22Rv1 (cell line): ENCODE measurements at regions not wholly inside any gene's neighbourhood (a gene's known extent, or its start where the extent isn't known, plus 50 kb on each side); places are given as distances from the start of the nearest gene placed in this dataset.

Experiments
- CTCF ChIP-seq: fragments of 450-650 bp; IDR thresholded peaks from 2 replicates; pipeline ENCODE4 v1.5.1; 2017; ENCODE audit warnings: mild to moderate bottlenecking
- ZFX ChIP-seq: fragments of 450-650 bp; IDR thresholded peaks from 2 replicates; pipeline ENCODE4 v1.6.1; 2017; ENCODE audit warnings: antibody characterized with exemption, borderline replicate concordance

- TF ChIP-seq CTCF = peak; percentile 43
- no peak for TF ChIP-seq ZFX
Measured at GRCh38 chr15:29208352-29208751, 61.3 kb downstream of the NSMCE3 start.
